Psoas muscle (tissue), 7 donors: ENCODE measurements at regions not wholly inside any gene's neighbourhood (a gene's known extent, or its start where the extent isn't known, plus 50 kb on each side); places are given as distances from the start of the nearest gene placed in this dataset.

ENCODE experiments used
- ATAC-seq, 4 donors: fragments of 200-7000 bp; cut with Tn5 transposase; one replicate each; pipeline ENCODE4 v1.9.1; 2020; ENCODE audit warnings: moderate library complexity in 3 of 4, mild to moderate bottlenecking in 2 of 4
- DNase-seq, 2 donors: peaks; one replicate each; pipeline ENCODE4 v3.0.0-alpha.2; 2020
- H3K27ac ChIP-seq: fragments of 200-600 bp; one replicate; pipeline ENCODE4 v1.8.0; 2022
- H3K27me3 ChIP-seq, 3 donors: fragments of 200-600 bp in 1 of 3; one replicate each; pipeline versions ENCODE4 v1.6.1 to v1.8.0; 2013 to 2022; ENCODE audit warnings: low read length in 2 of 3, mild to moderate bottlenecking in 2 of 3, moderate library complexity in 1 of 3; ENCODE audit not compliant: insufficient read depth in 3 of 3
- H3K36me3 ChIP-seq, 2 donors: fragments of 200-600 bp in 1 of 2; one replicate each; pipeline versions ENCODE4 v1.6.1 to v1.8.0; 2013 to 2022; ENCODE audit warnings: low read depth in 1 of 2, mild to moderate bottlenecking in 1 of 2, moderate library complexity in 1 of 2; ENCODE audit not compliant: insufficient read depth in 1 of 2
- H3K4me1 ChIP-seq: fragments of 200-600 bp; one replicate; pipeline ENCODE4 v1.8.0; 2022
- H3K4me3 ChIP-seq: fragments of 200-600 bp; one replicate; pipeline ENCODE4 v1.8.0; 2022; ENCODE audit warnings: mild to moderate bottlenecking
- H3K9me3 ChIP-seq: fragments of 200-600 bp; one replicate; pipeline ENCODE4 v1.8.0; 2022
- CTCF ChIP-seq: fragments of 200-600 bp; IDR thresholded peaks from one replicate; pipeline ENCODE4 v1.8.0; 2022; ENCODE audit warnings: antibody characterized with exemption
- WGBS, 3 donors: extraction: QIAGEN DNeasy Blood & Tissue Kit; methylation state at CpG; one replicate each; pipeline versions ENCODE4 v1.1.6 to v1.1.7; 2013; 5-methylcytosine and 5-hydroxymethylcytosine counted together
- intact Hi-C, 2 donors: fragments of 100-400 bp; cut with DNase I; formaldehyde crosslinking; loops; one replicate each; pipeline versions ENCODE4 v1.11.0 to v1.14.2; 2022
- donor health status: healthy with polysubstance abuse.
- donor health status: DM: no; HTN: no; CAD: no; lungs with moderate emphysema.
- donor health status: Bipolar disorder and iron deficiency.
- donor health status: healthy.
- donor health status: DM: yes; HTN: yes; CAD: no.
- donor health status: DM: no; HTN: no; CAD: no.
- donor health status: DM: yes; HTN: yes; CAD: no.

DNA sequence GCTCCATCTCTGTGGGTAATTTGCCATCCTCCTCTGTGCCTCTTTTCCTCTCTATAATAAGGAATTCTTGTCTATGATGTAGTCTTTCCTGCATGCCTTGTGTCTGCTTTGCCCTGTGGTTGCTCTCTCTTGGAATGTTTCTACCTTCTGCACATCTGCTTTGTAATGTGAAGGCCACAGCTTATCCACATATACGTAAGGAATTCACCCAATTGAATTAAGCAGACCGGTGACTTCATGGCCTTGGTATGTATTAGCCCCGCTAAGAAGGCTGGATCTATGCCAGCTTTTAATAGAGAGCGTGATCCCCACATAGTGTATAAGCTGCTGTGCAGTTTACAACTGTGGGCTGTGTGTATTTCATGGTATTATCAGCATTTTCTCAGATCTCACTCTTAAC, 274.7 kb downstream of the RNF144A start:
- no peak for ATAC-seq
- intact Hi-C loops = no loop called here
- Histone ChIP-seq H3K4me3 (no peak overlapping the region), H3K27ac (no peak overlapping the region), H3K4me1 (no peaks in the 10 kb centered on the region), H3K36me3 (no peaks in the 10 kb centered on the region), H3K9me3 (no peaks in the 10 kb centered on the region), H3K27me3 (no peaks in the 10 kb centered on the region)
- 18 to 25% (median 25%) methylated on average over 4 of the region's 4 CpGs for WGBS, 3 donors
- no peak for DNase-seq
- TF ChIP-seq CTCF = no peak

DNA sequence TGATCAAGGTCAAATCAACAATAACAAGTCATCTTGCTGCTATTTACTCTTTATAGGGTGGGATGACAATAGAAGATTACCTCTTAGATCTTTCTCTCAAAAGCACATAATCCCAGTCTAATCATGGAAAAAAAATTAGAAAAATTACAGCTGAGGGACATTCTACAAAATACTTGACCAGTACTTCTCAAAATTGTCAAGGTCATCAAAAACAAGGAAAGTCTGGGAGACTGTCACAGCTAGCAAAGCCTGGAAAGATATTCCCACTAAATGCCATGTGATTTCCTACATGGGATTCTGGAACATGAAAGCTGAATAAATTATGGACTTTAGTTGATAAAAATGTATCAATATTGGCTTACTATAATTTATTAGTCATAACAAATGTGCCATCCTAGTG, 276.2 kb downstream of the RNF144A start:
- Histone ChIP-seq H3K4me1 (no peaks in the 10 kb centered on the region), H3K27me3 (no peaks in the 10 kb centered on the region), H3K36me3 (no peaks in the 10 kb centered on the region), H3K27ac (no peak overlapping the region), H3K9me3 (no peaks in the 10 kb centered on the region), H3K4me3 (no peak overlapping the region)
- TF ChIP-seq CTCF = no peak
- ATAC-seq (no peak), DNase-seq (no peak)
- intact Hi-C loops = no loop called here

DNA sequence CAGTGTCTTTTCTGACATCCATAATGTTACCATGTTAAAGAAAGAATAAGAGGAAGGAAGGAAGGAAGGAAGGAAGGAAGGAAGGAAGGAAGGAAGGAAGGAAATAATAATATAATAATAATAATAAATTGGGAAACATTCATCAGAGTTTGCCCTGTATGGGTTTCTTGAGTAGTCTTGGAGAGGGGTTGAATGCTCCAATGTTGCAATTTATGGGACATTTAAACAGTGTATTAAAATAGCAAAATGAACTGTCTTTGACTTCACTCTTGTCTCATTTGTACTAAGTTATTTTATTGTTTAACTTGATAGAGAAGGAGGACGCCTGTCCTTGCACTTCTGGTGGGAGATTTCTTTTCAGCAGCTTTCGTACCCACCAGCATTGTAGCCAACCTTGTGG, 277.7 kb downstream of the RNF144A start:
- ATAC-seq (no peak), DNase-seq (no peak)
- Histone ChIP-seq H3K27ac (no peak overlapping the region), H3K27me3 (no peaks in the 10 kb centered on the region), H3K4me1 (no peaks in the 10 kb centered on the region), H3K9me3 (no peaks in the 10 kb centered on the region), H3K36me3 (no peaks in the 10 kb centered on the region), H3K4me3 (no peak overlapping the region)
- TF ChIP-seq CTCF = no peak
- intact Hi-C loops = no loop called here
- WGBS, 3 donors = 91 to 98% (median 93%) methylated on average over 2 of the region's 2 CpGs

- Histone ChIP-seq H3K9me3 (no peaks in the 10 kb centered on the region), H3K4me3 (no peak overlapping the region), H3K36me3 (no peaks in the 10 kb centered on the region), H3K27ac (no peak overlapping the region), H3K4me1 (no peaks in the 10 kb centered on the region), H3K27me3 (no peaks in the 10 kb centered on the region)
- intact Hi-C loops = no loop called here
- DNase-seq = no peak
- no peak for ATAC-seq
- WGBS, 3 donors = 76 to 92% (median 90%) methylated on average over 1 of the region's 1 CpG
- no peak for TF ChIP-seq CTCF
Observed at GRCh38 chr2:7196883-7197282, 279.7 kb downstream of the RNF144A start.

- Histone ChIP-seq H3K4me1 (no peaks in the 10 kb centered on the region), H3K36me3 (no peaks in the 10 kb centered on the region), H3K9me3 (no peaks in the 10 kb centered on the region), H3K27me3 (no peaks in the 10 kb centered on the region), H3K27ac (no peak overlapping the region), H3K4me3 (no peak overlapping the region)
- ATAC-seq = no peak
- TF ChIP-seq CTCF = no peak
- WGBS, 3 donors = 50 to 68% (median 53%) methylated on average over 6 of the region's 6 CpGs
- DNase-seq = no peak
- intact Hi-C loops = loop anchor here (2.0 to 10.0 kb wide), 2 partner anchors 1483 to 1485 kb away; partner anchors contain the start of gene ID2 (in 1 of the 2)
Observed at GRCh38 chr2:7201851-7202250, 284.6 kb downstream of the RNF144A start.
